Skeletal muscle cell (primary cell): ENCODE measurements at regions not wholly inside any gene's neighbourhood (a gene's known extent, or its start where the extent isn't known, plus 50 kb on each side); places are given as distances from the start of the nearest gene placed in this dataset.
"Not testable (repeated sequence)": the region's sequence is repeated elsewhere in the genome, so short reads cannot be mapped to it uniquely, and the experiment has no call there.

Experiments used
- DNase-seq: peaks from one replicate; pipeline ENCODE4 v3.0.0-alpha.2; 2010; ENCODE audit warnings: low read depth
- H3K4me3 ChIP-seq: 2 replicates; pipeline ENCODE4 v1.5.1; 2011; ENCODE audit warnings: low read depth, mild to moderate bottlenecking, control low read depth, low read length, moderate library complexity

DNA sequence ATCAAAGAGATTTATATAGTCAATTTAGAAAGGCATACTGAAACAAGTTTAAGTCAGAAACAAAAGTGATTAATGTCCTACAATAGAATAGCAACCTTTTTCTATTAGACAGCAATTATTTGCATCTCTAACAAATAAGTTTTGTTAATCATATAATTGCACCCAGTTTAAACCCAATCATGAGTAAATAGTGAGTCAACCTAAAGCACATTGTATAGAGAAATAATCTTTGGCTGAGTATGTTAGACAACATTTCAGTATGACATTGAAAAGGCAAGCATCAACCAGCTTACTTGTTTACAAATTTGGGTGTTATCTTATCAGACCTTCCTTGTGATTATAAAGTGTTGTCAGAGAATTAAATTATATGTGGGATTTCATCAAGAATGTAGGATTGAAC lies 209.5 kb downstream of the IL15 start:
- H3K4me3 ChIP-seq, result no peak overlapping the region
- no peak for DNase-seq

DNA sequence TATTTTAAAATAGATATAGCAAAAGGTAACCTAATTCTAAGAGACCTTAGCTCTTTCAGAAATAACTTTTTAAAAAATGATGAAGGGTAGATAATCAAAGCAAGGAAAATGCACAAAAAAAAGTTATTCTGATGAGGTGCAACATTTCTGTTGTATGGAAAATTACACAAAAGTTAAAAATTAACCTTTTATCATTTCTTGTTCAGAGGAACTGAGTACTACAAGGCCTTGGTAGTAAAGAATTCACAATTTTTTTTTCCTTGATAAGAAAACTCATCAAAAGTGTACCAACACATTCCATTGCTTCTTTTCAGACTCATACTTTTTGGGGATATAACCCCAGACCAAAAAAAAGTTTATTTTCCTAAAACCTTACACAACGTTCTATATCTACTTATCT lies 213.0 kb downstream of the IL15 start:
- no peak for DNase-seq

DNA sequence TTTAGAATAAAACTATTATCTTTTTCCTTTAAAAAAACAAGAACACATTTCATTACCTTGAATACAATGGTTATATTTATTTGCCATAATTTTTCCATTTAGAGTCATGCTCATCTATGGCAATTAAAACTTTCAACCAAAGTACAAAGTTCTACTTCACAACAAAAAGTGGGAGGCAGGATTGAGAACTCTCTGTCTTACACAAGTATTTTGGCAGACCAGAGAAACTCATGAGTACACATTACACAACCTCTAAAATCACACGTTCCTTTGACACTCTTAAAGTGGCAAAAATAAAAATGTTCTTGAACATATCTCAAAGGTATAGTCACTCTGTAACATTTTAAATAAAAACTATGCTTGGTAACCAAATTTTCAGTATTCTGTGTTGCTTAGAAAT lies 213.4 kb downstream of the IL15 start:
- H3K4me3 ChIP-seq, result no peak overlapping the region
- DNase-seq, result no peak

More for the DNA sequence above, 213.0 kb downstream of the IL15 start:
- H3K4me3 ChIP-seq, result no peak overlapping the region

DNA sequence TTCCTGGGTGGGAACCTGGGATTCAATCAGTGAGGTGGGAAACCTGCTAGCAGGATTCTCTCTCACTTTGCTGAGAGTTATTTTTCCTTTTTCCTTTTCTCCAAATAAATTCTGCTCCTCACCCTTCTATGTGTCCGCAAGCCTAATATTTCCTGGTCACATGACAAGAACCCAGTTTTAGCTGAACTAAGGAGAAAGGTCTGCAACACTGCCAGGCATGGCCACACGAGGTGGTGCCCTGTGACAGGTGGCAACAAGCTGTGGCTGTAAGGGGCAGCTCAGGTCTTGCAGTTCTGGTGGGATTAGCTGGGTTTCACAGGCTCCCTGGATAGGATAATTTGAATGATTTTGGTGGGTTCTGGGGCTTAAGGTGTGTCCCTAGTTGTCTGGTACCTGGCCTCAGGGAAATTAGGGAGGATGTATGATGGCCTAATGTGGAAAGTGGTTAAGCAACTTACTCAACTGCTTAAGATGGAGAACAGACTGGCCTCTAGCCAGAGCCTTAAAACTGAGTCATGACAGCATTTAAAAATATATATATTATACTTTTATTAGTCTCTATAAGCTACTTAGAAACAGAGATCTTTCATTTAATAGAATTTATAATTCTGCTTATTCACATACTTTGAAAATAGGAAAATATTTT lies 215.0 kb downstream of the IL15 start:
- no peak overlapping the region for H3K4me3 ChIP-seq
- peak; percentile 21 for DNase-seq

DNA sequence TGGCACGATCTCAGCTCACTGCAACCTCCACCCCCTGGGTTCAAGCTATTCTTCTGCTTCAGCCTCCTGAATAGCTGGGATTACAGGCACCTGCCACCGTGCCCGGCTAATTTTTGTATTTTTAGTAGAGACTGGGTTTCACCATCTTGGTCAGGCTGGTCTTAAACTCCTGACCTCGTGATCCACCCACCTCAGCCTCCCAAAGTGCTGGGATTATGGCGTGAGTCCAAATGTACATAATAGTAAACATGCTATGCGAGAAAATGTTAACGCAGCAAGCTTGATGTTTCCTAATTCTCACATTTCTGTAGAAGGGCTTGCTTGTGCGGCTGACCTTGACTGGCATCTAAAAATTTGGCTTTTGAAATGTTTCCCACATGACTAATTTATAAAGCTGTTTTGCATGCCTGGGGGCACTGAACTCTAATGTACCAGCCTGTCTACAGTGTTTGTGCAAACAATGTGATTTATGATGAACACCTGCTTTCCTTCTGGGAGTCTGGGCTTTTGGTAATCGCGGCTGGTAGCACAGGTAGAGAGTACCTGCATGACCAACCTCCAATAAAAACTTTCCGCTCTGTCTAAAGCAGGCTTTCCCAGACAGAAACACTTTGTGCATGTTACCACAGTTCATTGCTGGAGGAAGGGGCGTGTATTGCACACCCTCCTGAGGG lies 216.8 kb downstream of the IL15 start:
- DNase-seq, result no peak
- H3K4me3 ChIP-seq, result no peak overlapping the region

DNA sequence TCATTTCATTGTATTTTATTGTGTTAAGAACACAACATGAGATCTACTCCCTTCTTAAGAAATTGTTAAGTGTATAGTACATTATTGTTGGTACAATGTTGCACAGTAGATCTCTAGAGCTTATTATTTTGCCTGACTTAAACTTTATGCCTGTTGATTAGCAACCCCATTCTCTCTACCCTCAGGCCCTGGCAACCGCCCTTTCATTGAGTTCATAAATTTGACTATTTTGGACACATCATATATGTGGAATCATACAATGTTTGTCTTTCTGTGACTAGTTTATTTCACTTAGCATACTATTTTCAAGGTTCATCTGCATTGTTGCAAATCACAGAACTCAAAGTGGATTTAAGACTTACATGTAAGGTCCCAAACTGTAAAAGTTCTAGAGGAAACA lies 222.1 kb downstream of the IL15 start:
- H3K4me3 ChIP-seq, result no peak overlapping the region
- DNase-seq, result no peak

DNA sequence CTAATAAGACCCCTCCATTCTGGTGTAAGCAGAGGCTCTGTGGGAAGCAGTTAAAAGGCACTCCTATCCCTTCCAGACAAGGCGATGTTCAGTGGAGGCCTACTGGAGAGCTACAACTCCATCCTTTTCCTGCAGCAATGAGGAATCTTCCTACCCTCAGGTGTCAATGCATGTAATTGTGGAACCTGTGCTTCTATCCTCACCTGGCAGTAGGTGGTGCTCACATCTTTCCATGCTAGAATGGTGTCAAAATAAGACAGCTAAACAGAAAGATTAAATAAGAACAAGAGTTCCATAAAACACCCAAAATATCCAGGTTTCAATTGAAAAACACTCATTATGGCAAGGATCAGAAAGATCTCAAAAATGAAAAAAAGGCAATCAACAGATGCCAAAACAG lies 224.6 kb downstream of the IL15 start:
- H3K4me3 ChIP-seq, result no peak overlapping the region
- DNase-seq, result no peak

DNA sequence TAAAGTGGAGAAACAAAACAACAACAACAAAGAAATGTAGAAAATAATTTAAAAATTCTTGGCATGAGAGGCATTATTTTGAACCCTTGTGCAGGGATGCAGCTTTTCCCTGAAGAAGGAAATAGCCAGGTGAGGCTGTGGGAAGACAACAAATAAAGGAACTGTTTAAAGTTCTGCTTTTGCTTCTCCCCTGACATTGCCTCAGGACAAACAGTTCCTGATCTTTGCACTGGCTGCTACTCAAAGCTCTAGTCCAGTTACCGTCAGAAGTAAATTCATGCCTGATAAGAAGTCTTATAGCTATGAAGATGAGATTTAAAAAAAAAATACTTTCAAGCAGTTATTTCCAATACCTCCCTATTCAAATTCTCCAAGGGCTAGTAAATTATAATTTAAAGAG lies 233.8 kb downstream of the IL15 start:
- no peak overlapping the region for H3K4me3 ChIP-seq
- no peak for DNase-seq

DNA sequence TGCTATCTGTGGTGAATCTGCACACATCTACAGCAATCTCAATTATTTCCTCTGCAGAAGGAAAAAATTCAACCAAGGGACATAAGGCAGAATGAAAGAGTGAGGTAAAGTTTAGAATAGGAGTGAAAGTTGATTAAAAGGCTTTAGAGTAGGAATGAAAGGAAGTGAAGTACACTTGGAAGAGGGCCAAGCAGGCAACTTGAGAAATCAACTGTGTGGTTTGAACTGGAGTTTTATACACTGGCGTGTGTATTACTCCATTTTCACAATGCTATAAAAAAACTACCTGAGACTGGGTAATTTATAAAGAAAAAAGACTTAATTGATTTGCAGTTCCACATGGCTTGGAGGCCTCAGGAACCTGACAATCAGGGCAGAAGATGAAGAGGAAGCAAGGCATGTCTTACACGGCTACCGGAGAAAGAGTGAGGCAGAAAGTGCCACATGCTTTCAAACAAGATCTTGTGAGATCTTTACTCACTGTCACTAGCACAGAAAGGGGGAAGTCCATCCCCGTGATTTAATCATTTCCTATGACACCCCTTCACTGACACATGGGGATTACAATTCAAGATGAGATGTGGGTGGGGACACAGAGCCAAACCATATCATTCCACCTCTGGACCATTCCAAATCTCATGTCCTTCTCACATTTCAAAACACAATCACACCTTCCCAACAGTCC lies 234.8 kb downstream of the IL15 start:
- peak; percentile 14 for DNase-seq
- no peak overlapping the region for H3K4me3 ChIP-seq

DNA sequence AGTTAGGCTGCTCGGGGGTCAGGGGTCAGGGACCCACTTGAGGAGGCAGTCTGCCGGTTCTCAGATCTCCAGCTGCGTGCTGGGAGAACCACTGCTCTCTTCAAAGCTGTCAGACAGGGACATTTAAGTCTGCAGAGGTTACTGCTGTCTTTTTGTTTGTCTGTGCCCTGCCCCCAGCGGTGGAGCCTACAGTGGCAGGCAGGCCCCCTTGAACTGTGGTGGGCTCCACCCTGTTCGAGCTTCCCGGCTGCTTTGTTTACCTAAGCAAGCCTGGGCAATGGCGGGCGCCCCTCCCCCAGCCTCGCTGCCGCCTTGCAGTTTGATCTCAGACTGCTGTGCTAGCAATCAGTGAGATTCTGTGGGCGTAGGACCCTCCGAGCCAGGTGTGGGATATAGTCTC lies 246.3 kb downstream of the IL15 start:
- not testable (repeated sequence) for H3K4me3 ChIP-seq, DNase-seq

DNA sequence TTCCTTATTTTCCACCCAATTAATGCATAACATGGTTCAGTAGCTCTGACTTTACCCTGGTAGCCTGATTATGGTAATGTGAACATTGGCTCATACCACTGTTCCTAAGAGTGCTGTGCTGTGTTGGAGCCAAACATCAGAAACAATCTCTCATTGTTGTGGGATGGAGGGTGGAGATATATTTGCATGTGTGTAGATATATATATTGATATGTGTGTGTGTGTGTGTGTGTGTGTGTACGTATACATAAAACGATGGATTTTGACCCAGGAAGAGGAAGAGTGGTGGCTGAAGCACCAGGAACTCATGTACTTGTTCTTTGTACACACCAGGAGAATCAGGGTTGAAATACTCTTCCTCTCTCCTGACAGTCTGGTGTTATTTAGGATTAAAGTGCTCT lies 247.7 kb downstream of the IL15 start:
- no peak for DNase-seq
- no peak overlapping the region for H3K4me3 ChIP-seq

DNA sequence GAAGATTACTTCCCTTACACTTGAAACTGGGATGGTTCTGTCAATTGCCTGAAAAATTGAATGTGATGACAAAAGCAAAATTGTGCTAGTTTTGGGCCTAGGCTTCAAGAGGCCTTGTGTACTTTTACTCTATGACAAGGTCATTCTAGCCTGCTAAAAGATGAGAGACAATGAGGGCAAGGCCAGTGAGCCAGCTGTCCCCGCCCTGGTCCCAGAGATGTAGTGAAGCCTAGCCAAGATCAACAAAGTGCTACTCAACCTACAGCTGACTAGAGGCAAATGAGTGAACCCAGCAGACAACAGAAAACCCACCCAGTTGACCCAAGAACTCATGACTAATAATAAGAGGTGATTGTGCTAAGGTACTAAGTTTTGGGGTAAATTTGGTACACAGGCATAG lies 248.7 kb downstream of the IL15 start:
- DNase-seq, result no peak
- H3K4me3 ChIP-seq, result no peak overlapping the region

DNA sequence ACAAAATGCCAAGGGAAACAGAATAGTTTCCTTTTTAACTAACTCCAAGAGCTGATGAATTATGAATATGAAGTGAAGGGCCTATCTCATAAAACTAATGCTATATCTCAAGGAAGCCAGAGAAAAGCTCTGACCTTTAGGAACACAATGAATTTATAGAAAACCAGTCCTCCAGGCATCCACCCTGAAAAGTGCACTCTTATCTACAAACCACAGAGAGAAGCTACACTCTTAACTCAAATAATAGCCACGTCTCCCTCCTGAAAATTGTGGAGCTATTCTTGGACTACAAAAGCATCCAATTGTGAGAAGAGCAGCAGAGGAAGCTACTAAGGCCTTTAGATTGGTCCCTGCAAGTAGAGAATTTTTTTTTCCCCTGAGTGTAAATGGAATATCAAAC lies 253.9 kb downstream of the IL15 start:
- no peak overlapping the region for H3K4me3 ChIP-seq
- DNase-seq, result no peak

DNA sequence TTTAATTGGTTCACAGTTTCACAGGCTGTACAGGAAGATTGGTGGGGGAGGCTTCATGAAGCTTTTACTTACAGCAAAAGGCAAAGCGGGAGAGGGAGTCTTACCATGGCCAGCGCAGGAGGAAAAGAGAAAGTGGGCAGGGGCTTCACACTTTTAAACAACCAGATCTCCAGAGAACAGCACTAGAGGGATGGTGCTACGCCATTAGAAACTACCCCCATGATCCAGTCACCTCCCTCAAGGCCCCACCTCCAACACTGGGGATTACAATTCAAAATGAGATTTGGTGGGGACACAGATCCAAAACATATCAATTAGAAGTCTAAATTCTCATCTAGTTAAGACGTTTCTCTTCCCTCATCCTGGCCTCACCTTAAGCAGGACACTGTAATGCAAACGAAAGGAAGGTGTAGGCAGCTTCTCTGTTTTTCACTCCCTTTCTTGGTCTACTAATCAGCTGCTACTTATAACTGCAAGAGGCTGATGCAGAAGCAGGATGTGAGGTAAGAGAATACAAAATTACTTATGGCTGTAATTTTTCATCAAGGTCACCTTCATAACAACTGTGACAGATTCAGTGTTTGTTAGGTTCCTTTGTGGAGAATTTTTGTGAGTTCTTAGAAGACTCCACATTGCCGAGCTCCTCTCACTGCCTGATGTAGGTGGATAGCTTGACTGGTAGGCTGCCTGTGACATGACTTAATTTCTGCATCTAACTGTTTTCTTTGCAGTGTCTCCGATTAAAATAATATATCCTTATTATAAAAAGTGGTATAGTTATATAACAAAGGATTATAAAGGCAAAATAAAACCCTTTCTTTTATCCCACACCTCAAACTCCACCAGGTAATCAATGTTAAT lies 255.1 kb downstream of the IL15 start:
- DNase-seq, result no peak
- no peak overlapping the region for H3K4me3 ChIP-seq

DNA sequence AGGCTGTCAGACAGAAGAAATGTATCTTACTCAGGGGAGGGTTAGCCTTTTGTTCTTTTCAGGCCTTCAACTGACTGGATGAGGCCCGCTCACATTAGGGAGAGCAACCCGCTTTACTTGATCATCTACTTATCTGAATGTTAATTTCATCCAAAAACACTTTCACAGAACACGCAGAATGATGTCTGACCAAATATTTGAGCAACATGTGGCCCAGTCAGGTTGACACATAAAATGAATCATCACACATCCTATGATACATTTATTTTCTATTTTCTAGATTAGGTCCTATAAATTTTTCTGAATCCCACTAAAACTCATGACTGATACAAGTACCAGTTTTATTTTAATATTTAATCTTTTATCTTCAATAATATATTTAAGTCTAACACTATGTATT lies 260.3 kb downstream of the IL15 start:
- DNase-seq, result no peak
- H3K4me3 ChIP-seq, result no peak overlapping the region

DNA sequence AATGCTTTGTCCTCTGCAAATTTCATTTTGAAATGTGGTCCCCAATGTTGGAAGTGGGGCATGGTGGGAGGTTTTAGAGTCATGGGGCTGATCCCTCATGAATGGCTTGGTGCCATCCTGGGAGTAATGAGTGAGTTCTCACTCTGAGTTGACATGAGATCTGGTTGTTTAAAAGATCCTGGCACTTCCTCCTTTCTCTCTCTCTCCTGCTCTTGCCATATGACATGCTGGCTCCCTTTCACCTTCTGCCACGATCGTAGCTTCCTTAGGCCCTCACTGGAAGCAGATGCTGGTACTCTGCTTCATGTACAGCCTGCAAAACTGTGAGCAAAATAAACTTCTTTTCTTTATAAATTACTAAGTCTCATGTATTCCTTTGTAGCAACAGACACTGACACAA lies 262.0 kb downstream of the IL15 start:
- no peak for DNase-seq
- no peak overlapping the region for H3K4me3 ChIP-seq

DNA sequence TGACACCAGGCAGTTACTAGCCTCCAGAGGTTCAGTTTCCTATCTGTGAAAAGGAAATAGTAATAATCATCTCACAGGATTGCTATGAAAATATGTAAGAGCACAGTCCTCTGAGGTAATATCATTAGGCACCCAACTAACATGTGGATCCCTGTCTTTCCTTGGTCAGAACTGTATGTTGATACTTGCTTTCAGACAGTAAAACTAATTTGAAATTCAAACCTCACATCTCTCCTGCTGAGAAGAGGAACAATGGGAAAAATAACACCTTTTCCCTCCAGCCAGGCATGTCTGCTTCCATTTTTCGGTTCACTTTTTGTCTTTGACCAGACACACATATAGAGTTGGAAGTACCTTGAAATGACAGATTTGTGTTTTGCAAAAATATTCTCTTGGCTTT lies 262.7 kb downstream of the IL15 start:
- no peak for DNase-seq
- H3K4me3 ChIP-seq, result no peak overlapping the region

DNA sequence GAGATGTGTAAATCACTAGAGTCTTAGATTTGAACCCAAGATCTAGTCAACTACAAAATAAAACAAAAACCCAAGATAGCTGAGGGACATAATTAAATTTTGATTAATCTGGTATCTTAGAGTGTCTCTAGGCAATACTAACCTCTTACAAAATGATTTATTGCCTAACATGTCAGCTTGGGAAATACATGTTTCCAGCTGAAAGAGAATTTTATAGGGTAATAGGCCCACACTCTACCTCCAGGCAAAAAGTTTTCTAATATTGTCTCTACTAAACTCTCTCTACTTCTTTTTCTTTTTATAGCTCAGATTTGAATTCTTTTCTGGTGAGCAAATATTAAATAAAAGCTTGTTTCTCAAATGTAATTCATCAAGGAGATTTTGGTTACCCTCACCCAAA lies 263.2 kb downstream of the IL15 start:
- DNase-seq, result no peak
- no peak overlapping the region for H3K4me3 ChIP-seq

DNA sequence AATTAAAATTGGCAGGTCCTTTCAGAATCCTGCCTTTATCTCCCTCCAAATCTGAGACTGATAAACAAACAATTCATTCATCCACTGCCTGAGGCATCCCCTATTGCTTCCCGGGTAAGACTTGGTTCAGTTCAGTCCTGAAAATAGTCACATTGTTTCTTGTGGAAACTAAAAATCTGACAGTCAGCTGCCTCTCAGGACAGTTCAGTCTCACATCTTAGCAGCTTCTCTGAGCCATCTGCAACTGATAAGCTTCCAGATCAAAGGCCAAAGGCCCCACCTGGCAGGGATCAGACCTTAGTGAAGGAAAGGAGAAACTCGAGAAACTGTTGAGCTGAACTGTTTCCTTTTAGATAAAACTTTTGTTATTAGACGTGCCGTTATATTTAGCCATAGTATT lies 264.5 kb downstream of the IL15 start:
- H3K4me3 ChIP-seq, result no peak overlapping the region
- DNase-seq, result no peak

DNA sequence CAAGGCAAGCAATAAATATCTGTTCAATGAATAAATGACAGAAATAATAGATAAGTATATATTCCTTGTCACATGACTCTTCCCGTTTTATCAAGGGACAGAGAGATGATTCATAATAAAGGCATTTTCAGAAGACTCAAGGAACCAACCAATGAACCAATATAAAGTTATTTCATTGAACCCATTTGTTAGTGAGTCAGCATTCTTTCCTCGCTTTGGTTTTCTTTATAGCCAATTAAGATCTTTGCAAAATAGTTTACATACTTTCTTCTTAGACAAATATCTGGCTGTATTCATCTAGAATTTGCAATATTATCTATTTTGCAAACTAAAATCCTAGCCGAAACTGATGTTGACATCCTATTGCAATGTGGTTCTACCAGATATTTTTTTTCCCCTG lies 269.4 kb downstream of the IL15 start:
- no peak overlapping the region for H3K4me3 ChIP-seq
- peak; percentile 24 for DNase-seq
